Progenitor cell of endocrine pancreas (in vitro differentiated cells): ENCODE measurements at regions not wholly inside any gene's neighbourhood (a gene's known extent, or its start where the extent isn't known, plus 50 kb on each side); places are given as distances from the start of the nearest gene placed in this dataset.

Source experiments
- DNase-seq: peaks from one replicate; pipeline ENCODE4 v3.0.0; 2021; ENCODE audit warnings: low spot score; ENCODE audit not compliant: unreplicated experiment
- H3K27ac Mint-ChIP-seq: 2 replicates; pipeline ENCODE4 v1.8.0; 2021; ENCODE audit warnings: mild to moderate bottlenecking, moderate library complexity, mixed read lengths
- H3K27me3 Mint-ChIP-seq: 2 replicates; pipeline ENCODE4 v1.8.0; 2021; ENCODE audit warnings: mixed read lengths
- H3K36me3 Mint-ChIP-seq: 2 replicates; pipeline ENCODE4 v1.8.0; 2022; ENCODE audit warnings: mixed read lengths; ENCODE audit not compliant: insufficient read depth
- H3K4me1 Mint-ChIP-seq: 2 replicates; pipeline ENCODE4 v1.8.0; 2021; ENCODE audit warnings: low read depth, mixed read lengths
- H3K4me3 Mint-ChIP-seq: 2 replicates; pipeline ENCODE4 v1.8.0; 2021; ENCODE audit warnings: low read depth, mild to moderate bottlenecking, moderate library complexity, mixed read lengths
- H3K9me3 Mint-ChIP-seq: 2 replicates; pipeline ENCODE4 v1.8.0; 2021; ENCODE audit warnings: low read depth, mixed read lengths
- TF ChIP-seq, protein P1 (sequence below): fragments of 200-600 bp; sonication (generic); IDR thresholded peaks from one replicate; pipeline ENCODE4 v1.5.0; 2021; ENCODE audit warnings: antibody characterized with exemption, mild to moderate bottlenecking; ENCODE audit not compliant: unreplicated experiment

GRCh38 chr2:57886161-57886786 lies 160.3 kb upstream of the VRK2 start:
- Mint-ChIP-seq H3K27me3 (no peaks in the 10 kb centered on the region), H3K4me1 (peaks cover 9% of the 10 kb centered on the region), H3K36me3 (no peaks in the 10 kb centered on the region), H3K4me3 (no peak overlapping the region), H3K27ac (no peak overlapping the region), H3K9me3 (no peaks in the 10 kb centered on the region)
- DNase-seq: no peak
- TF ChIP-seq, protein P1, sequence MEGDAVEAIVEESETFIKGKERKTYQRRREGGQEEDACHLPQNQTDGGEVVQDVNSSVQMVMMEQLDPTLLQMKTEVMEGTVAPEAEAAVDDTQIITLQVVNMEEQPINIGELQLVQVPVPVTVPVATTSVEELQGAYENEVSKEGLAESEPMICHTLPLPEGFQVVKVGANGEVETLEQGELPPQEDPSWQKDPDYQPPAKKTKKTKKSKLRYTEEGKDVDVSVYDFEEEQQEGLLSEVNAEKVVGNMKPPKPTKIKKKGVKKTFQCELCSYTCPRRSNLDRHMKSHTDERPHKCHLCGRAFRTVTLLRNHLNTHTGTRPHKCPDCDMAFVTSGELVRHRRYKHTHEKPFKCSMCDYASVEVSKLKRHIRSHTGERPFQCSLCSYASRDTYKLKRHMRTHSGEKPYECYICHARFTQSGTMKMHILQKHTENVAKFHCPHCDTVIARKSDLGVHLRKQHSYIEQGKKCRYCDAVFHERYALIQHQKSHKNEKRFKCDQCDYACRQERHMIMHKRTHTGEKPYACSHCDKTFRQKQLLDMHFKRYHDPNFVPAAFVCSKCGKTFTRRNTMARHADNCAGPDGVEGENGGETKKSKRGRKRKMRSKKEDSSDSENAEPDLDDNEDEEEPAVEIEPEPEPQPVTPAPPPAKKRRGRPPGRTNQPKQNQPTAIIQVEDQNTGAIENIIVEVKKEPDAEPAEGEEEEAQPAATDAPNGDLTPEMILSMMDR: no peak

DNA sequence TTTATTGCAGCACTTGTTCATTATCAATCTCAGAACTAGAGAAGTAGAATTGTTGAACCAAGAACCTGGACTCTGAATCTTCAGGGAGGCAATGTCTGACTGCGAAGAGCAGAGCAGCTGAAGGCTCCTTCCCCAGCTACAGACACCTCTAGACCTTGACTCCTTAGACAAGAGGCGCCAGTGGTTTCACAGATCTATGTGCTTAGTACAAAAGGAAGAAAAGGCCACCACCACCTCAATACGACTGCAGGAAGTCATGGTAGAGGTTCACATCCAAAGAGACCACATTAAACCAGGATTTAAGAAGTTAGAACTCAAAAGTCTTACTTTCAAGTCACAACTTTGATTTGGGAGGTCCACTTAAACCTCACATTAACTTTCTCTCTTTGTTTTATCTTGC lies 158.1 kb upstream of the VRK2 start:
- Mint-ChIP-seq H3K36me3 (no peaks in the 10 kb centered on the region), H3K4me1 (peaks cover 9% of the 10 kb centered on the region), H3K27me3 (no peaks in the 10 kb centered on the region), H3K4me3 (no peak overlapping the region), H3K27ac (no peak overlapping the region), H3K9me3 (no peaks in the 10 kb centered on the region)
- DNase-seq: no peak
- TF ChIP-seq, protein P1: no peak

GRCh38 chr2:57890464-57890863 lies 156.1 kb upstream of the VRK2 start:
- Mint-ChIP-seq H3K4me3 (no peak overlapping the region), H3K4me1 (peaks cover 15% of the 10 kb centered on the region), H3K36me3 (no peaks in the 10 kb centered on the region), H3K27me3 (no peaks in the 10 kb centered on the region), H3K27ac (no peak overlapping the region), H3K9me3 (no peaks in the 10 kb centered on the region)
- DNase-seq: no peak
- TF ChIP-seq, protein P1: no peak

DNA sequence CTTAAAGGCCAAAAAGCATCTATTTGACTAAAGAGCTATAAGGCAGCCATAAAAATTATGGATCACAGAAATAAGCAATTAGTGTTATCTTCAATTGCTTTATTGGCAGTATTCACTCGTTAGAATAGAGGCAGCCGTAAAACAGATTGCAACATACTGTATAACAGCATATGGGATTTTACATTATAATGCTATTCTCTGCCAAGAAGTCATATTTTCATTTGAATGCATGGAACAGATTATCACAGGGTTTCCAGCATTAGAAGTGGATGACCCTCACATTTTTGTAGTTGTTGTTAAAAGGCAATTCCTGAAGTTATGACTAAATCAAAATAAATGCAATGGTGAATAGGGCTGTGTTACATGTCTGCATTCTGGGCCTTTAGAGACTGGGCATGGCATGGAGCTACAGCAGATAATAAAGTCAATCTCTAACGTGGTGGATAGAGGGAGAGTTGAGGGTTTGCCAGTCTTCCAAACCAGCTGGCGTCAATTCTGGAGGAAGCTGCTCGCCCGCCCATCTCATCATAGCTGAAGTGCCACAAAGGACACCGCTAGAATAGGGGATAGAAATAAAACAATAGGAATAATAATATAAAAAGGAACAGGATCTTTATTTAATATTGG lies 155.4 kb upstream of the VRK2 start:
- TF ChIP-seq, protein P1: no peak
- no peaks in the 10 kb centered on the region for H3K36me3 Mint-ChIP-seq
- H3K27ac Mint-ChIP-seq: no peak overlapping the region
- peaks cover 12% of the 10 kb centered on the region for H3K4me1 Mint-ChIP-seq
- no peak for DNase-seq
- H3K27me3 Mint-ChIP-seq: no peaks in the 10 kb centered on the region
- no peaks in the 10 kb centered on the region for H3K9me3 Mint-ChIP-seq
- H3K4me3 Mint-ChIP-seq: no peak overlapping the region

DNA sequence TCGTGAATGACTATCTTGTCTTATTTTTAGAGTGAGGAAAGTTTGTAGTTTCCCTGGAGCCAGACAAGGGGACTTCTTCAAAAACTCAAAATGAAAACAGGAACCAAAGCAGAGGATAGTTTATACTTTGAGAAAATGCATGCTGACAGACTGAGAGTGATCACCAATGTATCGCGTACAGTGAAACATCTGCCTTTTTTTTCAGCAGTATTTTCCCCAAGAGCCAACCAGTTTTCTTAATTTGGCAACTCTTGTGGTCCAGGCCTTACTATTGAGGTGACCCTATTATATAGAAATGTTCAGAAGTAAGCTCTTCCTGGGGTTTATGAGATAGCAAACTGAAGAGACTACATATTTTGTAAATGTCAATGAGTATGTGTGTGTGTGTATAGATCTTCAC lies 153.7 kb upstream of the VRK2 start:
- no peak for DNase-seq
- H3K4me3 Mint-ChIP-seq: no peak overlapping the region
- H3K36me3 Mint-ChIP-seq: no peaks in the 10 kb centered on the region
- H3K4me1 Mint-ChIP-seq: peaks cover 6% of the 10 kb centered on the region
- no peak overlapping the region for H3K27ac Mint-ChIP-seq
- no peaks in the 10 kb centered on the region for H3K9me3 Mint-ChIP-seq
- TF ChIP-seq, protein P1: no peak
- H3K27me3 Mint-ChIP-seq: no peaks in the 10 kb centered on the region
